Ovary (tissue), 3 donors: ENCODE measurements at regions not wholly inside any gene's neighbourhood (a gene's known extent, or its start where the extent isn't known, plus 50 kb on each side); places are given as distances from the start of the nearest gene placed in this dataset.

Source experiments
- EP300 ChIP-seq: sonication (generic); formaldehyde crosslinking; IDR thresholded peaks from one replicate; pipeline ENCODE4 v1.6.1; 2017; ENCODE audit warnings: antibody characterized with exemption
- TF ChIP-seq, protein P1 (sequence below), 3 donors: fragments of 450-650 bp in 2 of 3; fragments of 200-600 bp in 1 of 3; IDR thresholded peaks; one replicate each; pipeline versions ENCODE4 v1.5.1 to v1.8.0; 2016 to 2022; ENCODE audit warnings: antibody characterized with exemption in 3 of 3, mild to moderate bottlenecking in 1 of 3
- donor health status: DM: no; HTN: no; CAD: no.

DNA sequence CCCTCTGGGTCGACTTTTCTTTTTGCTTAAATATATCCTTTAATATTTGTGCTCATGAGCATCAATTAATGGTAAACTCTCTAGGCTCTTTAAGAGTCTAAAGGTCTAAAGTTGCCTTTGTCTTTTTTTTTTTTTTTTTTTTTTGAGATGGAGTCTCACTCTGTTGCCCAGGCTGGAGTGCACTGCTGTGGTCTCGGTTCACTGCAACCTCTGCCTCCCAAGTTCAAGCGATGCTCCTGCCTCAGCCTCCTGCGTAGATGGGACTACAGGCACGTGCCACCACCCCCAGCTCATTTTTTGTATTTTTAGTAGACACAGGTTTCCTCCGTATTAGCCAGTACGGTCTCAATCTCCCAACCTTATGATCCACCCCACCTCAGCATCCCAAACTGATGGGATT, 122.0 kb upstream of the TMEM170B start:
- TF ChIP-seq, protein P1, sequence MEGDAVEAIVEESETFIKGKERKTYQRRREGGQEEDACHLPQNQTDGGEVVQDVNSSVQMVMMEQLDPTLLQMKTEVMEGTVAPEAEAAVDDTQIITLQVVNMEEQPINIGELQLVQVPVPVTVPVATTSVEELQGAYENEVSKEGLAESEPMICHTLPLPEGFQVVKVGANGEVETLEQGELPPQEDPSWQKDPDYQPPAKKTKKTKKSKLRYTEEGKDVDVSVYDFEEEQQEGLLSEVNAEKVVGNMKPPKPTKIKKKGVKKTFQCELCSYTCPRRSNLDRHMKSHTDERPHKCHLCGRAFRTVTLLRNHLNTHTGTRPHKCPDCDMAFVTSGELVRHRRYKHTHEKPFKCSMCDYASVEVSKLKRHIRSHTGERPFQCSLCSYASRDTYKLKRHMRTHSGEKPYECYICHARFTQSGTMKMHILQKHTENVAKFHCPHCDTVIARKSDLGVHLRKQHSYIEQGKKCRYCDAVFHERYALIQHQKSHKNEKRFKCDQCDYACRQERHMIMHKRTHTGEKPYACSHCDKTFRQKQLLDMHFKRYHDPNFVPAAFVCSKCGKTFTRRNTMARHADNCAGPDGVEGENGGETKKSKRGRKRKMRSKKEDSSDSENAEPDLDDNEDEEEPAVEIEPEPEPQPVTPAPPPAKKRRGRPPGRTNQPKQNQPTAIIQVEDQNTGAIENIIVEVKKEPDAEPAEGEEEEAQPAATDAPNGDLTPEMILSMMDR (IDR thresholded peaks at IDR 0.05) = no peak
- no peak for TF ChIP-seq EP300
